ENCODE measurements at regions not wholly inside any gene's neighbourhood (a gene's known extent, or its start where the extent isn't known, plus 50 kb on each side); places are given as distances from the start of the nearest gene placed in this dataset.

GRCh38 chr2:107255744-107256143 is 369.8 kb upstream of the ST6GAL2 start:
- no peaks in the 10 kb centered on the region for H3K79me1 ChIP-seq (ENCODE audit: insufficient read depth, low read depth, low read length, poor library complexity, severe bottlenecking)
- H3T11ph ChIP-seq (ENCODE audit: low read length) = no peak overlapping the region
- H3K4me2 ChIP-seq (ENCODE audit: insufficient read depth, insufficient read length, low read length) = no peak overlapping the region
- H2AK5ac ChIP-seq (ENCODE audit: insufficient read length, low read length) = no peak overlapping the region
- no peaks in the 10 kb centered on the region for H3K4me1 ChIP-seq (ENCODE audit: insufficient read depth, low read length)
- H3K79me2 ChIP-seq (ENCODE audit: insufficient read depth, low read length) = no peaks in the 10 kb centered on the region
- no peak overlapping the region for H3K18ac ChIP-seq (ENCODE audit: insufficient read length, low read depth, low read length)
- H3K27me3 Mint-ChIP-seq (ENCODE audit: low read depth) = no peaks in the 10 kb centered on the region; the same call in 1 of the 2 replicates
- H3K56ac ChIP-seq (ENCODE audit: insufficient read length, low read depth, low read length) = no peak overlapping the region
- TF ChIP-seq CTCF (conservative IDR thresholded peaks at IDR 0.05) = no peak
- no peak overlapping the region for H2BK120ac ChIP-seq (ENCODE audit: low read depth, low read length, poor library complexity, severe bottlenecking)
- no peak overlapping the region for H2BK15ac ChIP-seq (ENCODE audit: low read depth, low read length)
- H3K27ac Mint-ChIP-seq = no peak overlapping the region; a peak in 2 of 7 replicates
- no peaks in the 10 kb centered on the region for H4K20me1 ChIP-seq (ENCODE audit: control insufficient read depth, insufficient read depth, insufficient read length)
- H3K27ac ChIP-seq (ENCODE audit: insufficient read length, low read depth, low read length) = no peak overlapping the region
- no peak for DNase-seq
- no peak overlapping the region for H3K9ac ChIP-seq (ENCODE audit: extremely low read depth, insufficient read length, low read length)
- no peak overlapping the region for H3K4me3 Mint-ChIP-seq
- no peaks in the 10 kb centered on the region for H3K27me3 ChIP-seq (ENCODE audit: insufficient read depth, low read length)
- H3K23ac ChIP-seq (ENCODE audit: insufficient read length, low read depth, low read length) = no peak overlapping the region
- H4K5ac ChIP-seq (ENCODE audit: insufficient read length, low read depth, low read length) = no peak overlapping the region
- H2BK5ac ChIP-seq (ENCODE audit: insufficient read length, low read length) = no peak overlapping the region
- no peak overlapping the region; the same call in 1 of the 2 replicates for H3K14ac ChIP-seq (ENCODE audit: insufficient read depth, low read length)
- WGBS (ENCODE audit: extremely low coverage, insufficient read length, low lambda C conversion rate) = no CpG with 5 or more reads among the region's 14 CpGs
- no peaks in the 10 kb centered on the region for H3K23me2 ChIP-seq (ENCODE audit: insufficient read length, low read depth, low read length, poor library complexity, severe bottlenecking)
- no peak overlapping the region for H4K91ac ChIP-seq (ENCODE audit: insufficient read length, low read depth, low read length)
- no peak overlapping the region for H2BK12ac ChIP-seq (ENCODE audit: insufficient read length, low read depth, low read length)
- no peaks in the 10 kb centered on the region for H3K9me3 ChIP-seq (ENCODE audit: control insufficient read depth, low read depth, low read length)
- H4K8ac ChIP-seq (replicated peaks; ENCODE audit: insufficient read length, low read depth, low read length) = no peak overlapping the region
- H3K9me3 Mint-ChIP-seq = peaks cover 4 to 5% of the 10 kb centered on the region in 2 experiments; a peak in 4 of 5 replicates
- no peak overlapping the region for H2AFZ ChIP-seq (ENCODE audit: low read length)
- peaks cover 0 to 3% (median 2%) of the 10 kb centered on the region in 3 experiments; a peak in 1 of 7 replicates for H3K36me3 Mint-ChIP-seq (ENCODE audit: insufficient read depth in 1 of 3, low read depth in 3 of 3)
- H3K4me1 Mint-ChIP-seq = no peaks in the 10 kb centered on the region
- no peak overlapping the region for H3K4ac ChIP-seq (ENCODE audit: low read depth, low read length)
- no peak overlapping the region for H2BK20ac ChIP-seq (ENCODE audit: low read depth, low read length, poor library complexity, severe bottlenecking)

Data from H9 (cell line).